ENCODE measurements at regions not wholly inside any gene's neighbourhood (a gene's known extent, or its start where the extent isn't known, plus 50 kb on each side); places are given as distances from the start of the nearest gene placed in this dataset.
"Not testable (repeated sequence)": the region's sequence is repeated elsewhere in the genome, so short reads cannot be mapped to it uniquely, and the experiment has no call there.

DNA sequence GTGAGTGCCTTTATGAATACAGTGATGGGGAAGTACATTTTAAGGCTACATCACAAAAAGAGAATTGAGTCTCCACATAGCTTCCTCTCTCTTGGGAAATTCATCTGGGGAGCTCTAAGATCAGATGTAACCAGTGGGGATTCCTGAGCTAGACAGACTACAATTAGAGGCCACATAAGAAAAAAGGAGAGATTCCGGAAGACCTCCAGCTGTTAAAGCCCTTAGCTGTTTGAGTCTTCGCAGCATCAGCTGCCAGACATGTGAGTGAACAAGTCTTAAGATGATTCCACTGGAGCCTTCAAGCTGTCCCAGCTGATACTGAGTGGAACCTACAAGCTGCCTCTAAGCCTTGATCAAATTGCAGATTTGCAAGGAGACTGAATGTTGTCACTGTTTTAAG lies 448.5 kb downstream of the NXPH1 start:
- DNase-seq: no peak
- Histone ChIP-seq H3K27me3 (ENCODE audit: control insufficient read depth, insufficient read depth, low read length) (no peaks in the 10 kb centered on the region), H3K9me3 (ENCODE audit: control insufficient read depth, low read depth, low read length) (no peaks in the 10 kb centered on the region), H3K36me3 (ENCODE audit: control insufficient read depth, insufficient read depth, low read length) (no peaks in the 10 kb centered on the region), H3K4me3 (ENCODE audit: low read length) (no peak overlapping the region), H3K27ac (ENCODE audit: low read length) (no peak overlapping the region), H3K4me1 (ENCODE audit: control insufficient read depth, insufficient read depth, low read length) (no peaks in the 10 kb centered on the region)
- no CpG with 5 or more reads among the region's 2 CpGs for WGBS (ENCODE audit: insufficient coverage, low lambda C conversion rate)

DNA sequence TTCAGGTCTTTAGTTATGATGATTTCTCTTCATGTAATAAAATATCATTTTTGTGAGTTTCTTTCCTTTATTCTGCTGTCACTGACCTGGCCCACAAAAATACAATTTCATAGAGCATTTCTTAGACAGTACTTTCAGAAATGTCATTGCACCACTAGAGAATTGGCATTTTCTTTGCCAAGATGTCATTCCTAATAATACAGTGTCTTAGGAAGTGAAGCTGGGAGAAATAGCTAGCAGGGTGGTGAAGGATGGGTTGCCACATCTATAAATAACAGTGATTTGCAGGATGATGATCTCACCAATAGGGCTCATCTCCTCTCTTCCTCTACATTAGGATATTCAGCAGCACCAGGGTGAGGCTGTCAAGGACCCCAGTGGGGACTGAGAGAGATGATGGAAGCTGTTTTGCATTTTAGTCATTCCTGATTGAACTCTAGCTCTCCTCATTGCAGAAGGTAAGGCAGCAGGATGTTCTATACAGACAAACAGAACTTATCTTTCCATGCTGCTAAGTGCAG lies 452.1 kb downstream of the NXPH1 start:
- H3K27ac ChIP-seq (ENCODE audit: low read length): no peak overlapping the region
- no peak overlapping the region for H3K4me3 ChIP-seq (ENCODE audit: low read length)
- no peaks in the 10 kb centered on the region for H3K4me1 ChIP-seq (ENCODE audit: control insufficient read depth, insufficient read depth, low read length)
- DNase-seq: no peak
- peaks cover 9% of the 10 kb centered on the region for H3K9me3 ChIP-seq (ENCODE audit: control insufficient read depth, low read depth, low read length)
- H3K27me3 ChIP-seq (ENCODE audit: control insufficient read depth, insufficient read depth, low read length): no peaks in the 10 kb centered on the region
- H3K36me3 ChIP-seq (ENCODE audit: control insufficient read depth, insufficient read depth, low read length): no peaks in the 10 kb centered on the region

DNA sequence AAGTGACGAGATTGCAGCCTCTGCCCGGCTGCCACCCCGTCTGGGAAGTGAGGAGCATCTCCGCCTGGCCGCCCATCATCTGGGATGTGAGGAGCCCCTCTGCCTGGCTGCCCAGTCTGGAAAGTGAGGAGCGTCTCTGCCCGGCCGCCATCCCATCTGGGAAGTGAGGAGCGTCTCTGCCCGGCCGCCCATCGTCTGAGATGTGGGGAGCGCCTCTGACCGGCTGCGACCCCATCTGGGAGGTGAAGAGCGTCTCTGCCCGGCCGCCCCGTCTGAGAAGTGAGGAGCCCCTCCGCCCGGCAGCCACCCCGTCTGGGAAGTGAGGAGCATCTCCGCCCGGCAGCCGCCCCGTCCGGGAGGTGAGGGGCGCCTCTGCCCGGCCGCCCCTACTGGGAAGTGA lies 456.9 kb downstream of the NXPH1 start:
- H3K27ac ChIP-seq (ENCODE audit: low read length); DNase-seq; H3K4me3 ChIP-seq (ENCODE audit: low read length); H3K27me3 ChIP-seq (ENCODE audit: control insufficient read depth, insufficient read depth, low read length); H3K4me1 ChIP-seq (ENCODE audit: control insufficient read depth, insufficient read depth, low read length); H3K36me3 ChIP-seq (ENCODE audit: control insufficient read depth, insufficient read depth, low read length); H3K9me3 ChIP-seq (ENCODE audit: control insufficient read depth, low read depth, low read length): not testable (repeated sequence)
- WGBS (ENCODE audit: insufficient coverage, low lambda C conversion rate): no CpG with 5 or more reads among the region's 30 CpGs

DNA sequence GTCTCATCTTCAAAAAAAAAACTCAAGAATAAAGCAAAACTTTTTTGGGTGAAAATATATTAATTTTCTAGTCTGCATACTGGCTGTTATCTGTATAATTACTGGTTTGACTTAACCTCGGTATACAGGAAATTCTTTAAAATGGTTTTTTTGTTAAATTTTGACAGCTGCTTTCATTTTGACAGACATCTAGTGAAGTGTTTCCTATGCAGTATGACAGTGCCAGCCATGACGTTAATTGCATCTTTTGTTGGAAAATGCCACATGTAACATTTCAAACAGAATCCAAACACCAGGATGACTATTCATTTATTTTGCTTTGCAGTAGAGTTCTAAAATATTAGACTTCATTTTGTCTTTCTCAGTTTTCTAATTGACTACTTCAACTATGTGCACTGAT lies 460.4 kb downstream of the NXPH1 start:
- no peak for DNase-seq
- no peak overlapping the region for H3K27ac ChIP-seq (ENCODE audit: low read length)
- no peak overlapping the region for H3K4me3 ChIP-seq (ENCODE audit: low read length)
- H3K4me1 ChIP-seq (ENCODE audit: control insufficient read depth, insufficient read depth, low read length): no peaks in the 10 kb centered on the region
- H3K9me3 ChIP-seq (ENCODE audit: control insufficient read depth, low read depth, low read length): peaks cover 9% of the 10 kb centered on the region
- H3K36me3 ChIP-seq (ENCODE audit: control insufficient read depth, insufficient read depth, low read length): no peaks in the 10 kb centered on the region
- 71% methylated on average over 1 of the region's 2 CpGs for WGBS (ENCODE audit: insufficient coverage, low lambda C conversion rate)
- H3K27me3 ChIP-seq (ENCODE audit: control insufficient read depth, insufficient read depth, low read length): no peaks in the 10 kb centered on the region

DNA sequence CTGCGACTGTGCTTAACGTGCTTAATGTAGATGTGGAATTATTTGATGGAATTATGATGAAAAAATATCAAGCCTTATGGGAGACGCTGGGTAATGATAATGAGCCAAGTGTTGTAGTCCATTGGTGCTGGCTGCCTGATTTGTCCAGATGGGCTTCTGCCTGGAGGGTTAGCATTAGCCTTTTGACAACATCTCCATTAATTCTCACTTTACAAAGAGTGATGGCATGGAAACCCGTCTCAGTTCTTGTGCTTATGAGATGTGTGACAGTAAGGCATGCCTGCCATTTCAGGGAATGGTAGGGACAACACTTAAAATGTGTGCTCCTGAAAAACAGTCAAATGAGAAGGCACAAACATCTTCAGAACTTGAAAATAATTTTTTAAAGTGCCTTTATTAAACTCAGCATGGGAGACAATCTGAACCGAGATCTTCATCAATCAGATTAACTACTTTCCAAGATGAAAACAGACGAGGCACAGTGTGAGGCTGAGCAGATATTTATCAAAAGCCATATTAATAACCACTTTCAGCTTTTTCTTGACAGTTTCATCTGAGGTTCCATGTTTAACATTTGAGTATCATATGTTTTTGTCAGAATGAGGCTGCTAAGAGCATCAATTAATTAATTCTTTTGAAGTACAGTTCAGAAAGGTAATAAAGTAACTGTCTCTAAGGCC lies 473.1 kb downstream of the NXPH1 start:
- Histone ChIP-seq H3K4me3 (ENCODE audit: low read length) (no peak overlapping the region), H3K36me3 (ENCODE audit: control insufficient read depth, insufficient read depth, low read length) (no peaks in the 10 kb centered on the region), H3K27ac (ENCODE audit: low read length) (no peak overlapping the region), H3K27me3 (ENCODE audit: control insufficient read depth, insufficient read depth, low read length) (no peaks in the 10 kb centered on the region), H3K4me1 (ENCODE audit: control insufficient read depth, insufficient read depth, low read length) (no peaks in the 10 kb centered on the region), H3K9me3 (ENCODE audit: control insufficient read depth, low read depth, low read length) (no peaks in the 10 kb centered on the region)
- WGBS (ENCODE audit: insufficient coverage, low lambda C conversion rate): no CpG with 5 or more reads among the region's 6 CpGs
- no peak for DNase-seq

DNA sequence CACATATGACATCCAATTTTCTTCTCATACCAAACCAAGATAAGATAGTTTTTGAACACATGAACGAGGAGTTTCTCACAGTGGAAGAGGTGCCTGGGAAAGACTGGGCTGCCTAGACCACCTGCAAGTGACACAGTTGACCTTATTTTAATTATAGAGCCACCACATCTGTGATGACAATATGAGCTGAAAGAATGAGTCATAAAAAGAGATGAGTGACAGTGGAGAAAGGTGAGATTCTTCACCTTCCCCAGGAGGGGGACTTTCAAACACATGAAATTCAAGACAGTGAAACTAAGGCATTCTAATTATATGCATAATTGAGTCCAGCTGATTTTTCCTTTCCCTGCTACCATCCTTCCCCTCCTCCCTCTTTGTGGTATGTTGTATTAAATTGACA lies 475.5 kb downstream of the NXPH1 start:
- no peaks in the 10 kb centered on the region for H3K36me3 ChIP-seq (ENCODE audit: control insufficient read depth, insufficient read depth, low read length)
- no peak overlapping the region for H3K27ac ChIP-seq (ENCODE audit: low read length)
- no peaks in the 10 kb centered on the region for H3K9me3 ChIP-seq (ENCODE audit: control insufficient read depth, low read depth, low read length)
- H3K27me3 ChIP-seq (ENCODE audit: control insufficient read depth, insufficient read depth, low read length): no peaks in the 10 kb centered on the region
- H3K4me3 ChIP-seq (ENCODE audit: low read length): no peak overlapping the region
- no CpG with 5 or more reads among the region's 1 CpG for WGBS (ENCODE audit: insufficient coverage, low lambda C conversion rate)
- DNase-seq: no peak
- no peaks in the 10 kb centered on the region for H3K4me1 ChIP-seq (ENCODE audit: control insufficient read depth, insufficient read depth, low read length)

DNA sequence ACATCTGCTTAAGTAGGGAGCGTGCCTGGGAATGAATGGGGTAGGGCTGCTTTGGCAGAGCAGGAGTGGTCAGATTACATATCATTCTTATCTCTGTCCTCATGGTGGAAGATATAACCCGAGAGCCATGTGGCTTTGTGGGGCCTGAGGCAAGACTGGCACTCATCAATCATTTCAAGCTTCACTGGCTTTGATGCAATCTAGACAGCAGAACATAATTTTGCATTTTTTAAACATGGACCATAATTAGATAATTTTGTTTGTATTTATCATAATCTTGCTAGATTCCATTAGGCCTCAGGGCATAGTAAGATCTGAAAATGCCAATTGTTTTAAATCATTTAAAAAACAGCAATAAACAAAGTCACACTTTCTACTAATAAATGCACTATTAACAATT lies 480.3 kb downstream of the NXPH1 start:
- H3K4me3 ChIP-seq (ENCODE audit: low read length): no peak overlapping the region
- H3K27me3 ChIP-seq (ENCODE audit: control insufficient read depth, insufficient read depth, low read length): no peaks in the 10 kb centered on the region
- H3K27ac ChIP-seq (ENCODE audit: low read length): no peak overlapping the region
- H3K4me1 ChIP-seq (ENCODE audit: control insufficient read depth, insufficient read depth, low read length): no peaks in the 10 kb centered on the region
- H3K36me3 ChIP-seq (ENCODE audit: control insufficient read depth, insufficient read depth, low read length): no peaks in the 10 kb centered on the region
- 40% methylated on average over 1 of the region's 2 CpGs for WGBS (ENCODE audit: insufficient coverage, low lambda C conversion rate)
- DNase-seq: no peak
- H3K9me3 ChIP-seq (ENCODE audit: control insufficient read depth, low read depth, low read length): no peaks in the 10 kb centered on the region

DNA sequence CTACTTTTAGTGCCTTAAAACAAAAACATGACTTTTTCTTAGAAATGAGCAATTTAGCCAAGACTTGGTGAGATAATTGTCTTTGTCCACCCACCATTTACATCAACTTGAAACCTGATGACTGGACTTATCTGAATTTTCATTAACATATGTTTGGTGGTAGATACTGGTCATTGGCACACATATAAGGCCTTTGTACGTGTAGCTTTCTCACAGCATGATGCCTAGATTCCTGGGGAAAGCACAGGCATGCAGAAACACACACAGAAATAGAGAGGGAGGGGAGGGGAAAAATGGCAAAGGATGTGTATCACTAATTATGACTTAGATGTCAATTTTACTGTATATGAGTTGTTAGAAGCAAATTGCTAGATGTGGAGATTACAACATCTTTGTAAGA lies 488.4 kb downstream of the NXPH1 start:
- Histone ChIP-seq H3K27me3 (ENCODE audit: control insufficient read depth, insufficient read depth, low read length) (no peaks in the 10 kb centered on the region), H3K4me3 (ENCODE audit: low read length) (no peak overlapping the region), H3K4me1 (ENCODE audit: control insufficient read depth, insufficient read depth, low read length) (no peaks in the 10 kb centered on the region), H3K36me3 (ENCODE audit: control insufficient read depth, insufficient read depth, low read length) (no peaks in the 10 kb centered on the region), H3K27ac (ENCODE audit: low read length) (no peak overlapping the region), H3K9me3 (ENCODE audit: control insufficient read depth, low read depth, low read length) (no peaks in the 10 kb centered on the region)
- no peak for DNase-seq
- no CpG with 5 or more reads among the region's 1 CpG for WGBS (ENCODE audit: insufficient coverage, low lambda C conversion rate)

DNA sequence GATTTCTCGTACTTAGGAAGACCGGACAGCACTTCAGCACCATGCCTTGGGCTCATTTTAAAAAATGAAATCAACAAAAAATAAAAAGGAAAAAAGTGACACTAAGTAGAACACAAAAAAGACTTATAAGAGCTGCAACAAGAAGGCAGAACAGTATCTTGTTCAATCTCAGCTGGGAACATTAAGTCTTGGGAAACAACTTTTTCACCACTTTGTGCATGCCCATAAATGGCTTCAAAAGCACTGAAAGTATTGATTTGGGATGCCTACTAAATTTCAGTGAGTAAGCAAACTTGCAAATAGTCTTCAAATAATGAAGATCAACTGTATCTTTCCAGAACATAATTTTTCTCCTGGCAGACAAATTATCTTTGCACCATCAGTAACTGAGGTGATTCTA lies 489.3 kb downstream of the NXPH1 start:
- H3K4me3 ChIP-seq (ENCODE audit: low read length): no peak overlapping the region
- no peaks in the 10 kb centered on the region for H3K27me3 ChIP-seq (ENCODE audit: control insufficient read depth, insufficient read depth, low read length)
- DNase-seq: no peak
- H3K27ac ChIP-seq (ENCODE audit: low read length): no peak overlapping the region
- H3K36me3 ChIP-seq (ENCODE audit: control insufficient read depth, insufficient read depth, low read length): no peaks in the 10 kb centered on the region
- no peaks in the 10 kb centered on the region for H3K9me3 ChIP-seq (ENCODE audit: control insufficient read depth, low read depth, low read length)
- no peaks in the 10 kb centered on the region for H3K4me1 ChIP-seq (ENCODE audit: control insufficient read depth, insufficient read depth, low read length)
- no CpG with 5 or more reads among the region's 2 CpGs for WGBS (ENCODE audit: insufficient coverage, low lambda C conversion rate)

DNA sequence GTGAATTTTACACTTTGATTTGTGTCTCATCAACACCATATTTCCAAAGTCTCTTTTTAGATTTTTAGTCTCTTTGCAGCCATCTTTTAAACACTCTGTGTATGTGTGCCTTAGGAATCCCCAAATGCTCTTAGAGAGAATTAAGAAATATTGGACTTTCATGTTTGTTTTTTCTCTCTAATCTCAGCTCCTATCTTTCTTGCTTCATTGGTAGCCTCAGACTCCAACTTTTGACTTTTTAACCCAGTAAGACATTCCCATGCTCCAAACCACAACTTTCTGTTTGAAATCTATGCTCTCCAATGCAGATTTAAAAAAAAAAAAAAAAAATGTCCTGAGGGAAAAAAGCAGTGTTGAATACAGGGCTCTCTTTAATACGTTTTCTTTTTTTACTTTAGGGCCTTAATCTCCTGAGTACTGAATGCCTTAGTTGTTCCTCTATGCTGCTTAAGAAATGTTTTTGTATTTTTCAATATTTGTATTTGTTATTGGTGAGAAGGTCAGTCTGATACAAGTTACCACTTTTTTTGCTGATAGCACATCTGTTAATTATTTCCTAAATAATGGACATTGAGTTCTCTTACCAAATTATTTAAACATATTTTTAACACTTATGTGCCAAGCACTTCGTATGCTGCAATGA lies 489.9 kb downstream of the NXPH1 start:
- H3K27me3 ChIP-seq (ENCODE audit: control insufficient read depth, insufficient read depth, low read length): no peaks in the 10 kb centered on the region
- no peak for DNase-seq
- no peaks in the 10 kb centered on the region for H3K9me3 ChIP-seq (ENCODE audit: control insufficient read depth, low read depth, low read length)
- no peak overlapping the region for H3K27ac ChIP-seq (ENCODE audit: low read length)
- H3K4me1 ChIP-seq (ENCODE audit: control insufficient read depth, insufficient read depth, low read length): no peaks in the 10 kb centered on the region
- no peaks in the 10 kb centered on the region for H3K36me3 ChIP-seq (ENCODE audit: control insufficient read depth, insufficient read depth, low read length)
- 88% methylated on average over 1 of the region's 2 CpGs for WGBS (ENCODE audit: insufficient coverage, low lambda C conversion rate)
- H3K4me3 ChIP-seq (ENCODE audit: low read length): no peak overlapping the region

Data from large intestine (tissue), 3 donors.